Caco-2 (cell line): ENCODE measurements at regions not wholly inside any gene's neighbourhood (a gene's known extent, or its start where the extent isn't known, plus 50 kb on each side); places are given as distances from the start of the nearest gene placed in this dataset.
"Not testable (repeated sequence)": the region's sequence is repeated elsewhere in the genome, so short reads cannot be mapped to it uniquely, and the experiment has no call there.

Experiments used
- BruUV-seq: library from RNA; stranded (reverse); fragments of 400-500 nt; replicated peaks from 2 replicates; lab custom pipeline; 2021; lab: Mats Ljungman, UMichigan
- CTCF ChIA-PET: fragments of 300-600 bp; sonication (Branson Sonifier 250); formaldehyde crosslinking; loops from one replicate; lab custom pipeline; 2022; ENCODE audit warnings: antibody characterized with exemption; lab: Charles Lee
- POLR2A ChIA-PET: fragments of 300-600 bp; sonication (Branson Sonifier 250); formaldehyde crosslinking; loops from one replicate; lab custom pipeline; 2022; ENCODE audit warnings: antibody characterized with exemption; lab: Charles Lee
- DNase-seq, 2 experiments: peaks; one replicate each; pipeline versions ENCODE4 v3.0.0 to v3.0.0-alpha.2; 2020 to 2022
- H3K27me3 ChIP-seq: replicated peaks from 2 replicates; pipeline ENCODE4 v1.6.0; 2011; ENCODE audit warnings: low read length; ENCODE audit not compliant: control insufficient read depth, insufficient read depth
- H3K36me3 ChIP-seq: 2 replicates; pipeline ENCODE4 v1.5.1; 2011; ENCODE audit warnings: low read length; ENCODE audit not compliant: control insufficient read depth, insufficient read depth
- H3K4me1 ChIP-seq: fragments of 250-450 bp; sonication (Bioruptor Pico); 2 replicates; pipeline ENCODE4 v1.5.1; 2020; ENCODE audit warnings: mild to moderate bottlenecking
- H3K4me3 ChIP-seq: 2 replicates; pipeline ENCODE4 v1.5.1; 2011; ENCODE audit warnings: low read depth, mild to moderate bottlenecking, control low read depth, low read length
- H3K9me3 ChIP-seq: fragments of 250-450 bp; sonication (Bioruptor Pico); 2 replicates; pipeline ENCODE4 v1.5.1; 2020; ENCODE audit warnings: mild to moderate bottlenecking, moderate library complexity
- H3K27ac Mint-ChIP-seq: one replicate; pipeline ENCODE4 v1.8.0; 2022; ENCODE audit warnings: mixed read lengths; ENCODE audit not compliant: unreplicated experiment
- H3K27me3 Mint-ChIP-seq: one replicate; pipeline ENCODE4 v1.8.0; 2022; ENCODE audit warnings: mixed read lengths; ENCODE audit not compliant: insufficient read depth, unreplicated experiment
- H3K36me3 Mint-ChIP-seq: one replicate; pipeline ENCODE4 v1.8.0; 2022; ENCODE audit warnings: mild to moderate bottlenecking, mixed read lengths; ENCODE audit not compliant: insufficient read depth, unreplicated experiment
- H3K4me1 Mint-ChIP-seq: one replicate; pipeline ENCODE4 v1.8.0; 2022; ENCODE audit warnings: low read depth, mixed read lengths; ENCODE audit not compliant: unreplicated experiment
- H3K4me3 Mint-ChIP-seq: one replicate; pipeline ENCODE4 v1.8.0; 2022; ENCODE audit warnings: mild to moderate bottlenecking, moderate library complexity, mixed read lengths; ENCODE audit not compliant: unreplicated experiment
- H3K9me3 Mint-ChIP-seq: one replicate; pipeline ENCODE4 v1.8.0; 2022; ENCODE audit warnings: mixed read lengths; ENCODE audit not compliant: unreplicated experiment
- CTCF ChIP-seq, 2 experiments: fragments of 200-600 bp in 1 of 2; IDR thresholded peaks; 1 replicate in 1 of 2; 2 replicates in 1 of 2; pipeline versions ENCODE4 v1.5.1 to v1.8.0; 2011 to 2022; ENCODE audit warnings: antibody characterized with exemption in 1 of 2, control low read depth in 1 of 2, inconsistent platforms in 1 of 2, low read depth in 1 of 2, low read length in 1 of 2, mild to moderate bottlenecking in 1 of 2, moderate library complexity in 1 of 2; ENCODE audit not compliant: insufficient read depth in 1 of 2, severe bottlenecking in 1 of 2, unreplicated experiment in 1 of 2
- intact Hi-C: fragments of 100-400 bp; cut with micrococcal nuclease; formaldehyde crosslinking; loops from one replicate; pipeline ENCODE4 v1.10.0; 2022; ENCODE audit not compliant: unreplicated experiment

GRCh38 chrX:508163-508562 is 121.5 kb upstream of the PPP2R3B start:
- no peaks in the 10 kb centered on the region for H3K27me3 ChIP-seq
- Mint-ChIP-seq H3K36me3 (no peaks in the 10 kb centered on the region), H3K4me3 (no peak overlapping the region), H3K27ac (no peak overlapping the region), H3K27me3 (no peaks in the 10 kb centered on the region), H3K9me3 (peaks cover under 1% of the 10 kb centered on the region), H3K4me1 (no peaks in the 10 kb centered on the region)
- no peak for TF ChIP-seq CTCF (IDR thresholded peaks at IDR 0.05; ENCODE audit: insufficient read depth in 1 of 2, low read depth in 1 of 2, low read length in 1 of 2, severe bottlenecking in 1 of 2, unreplicated experiment in 1 of 2)
- intact Hi-C loops = no loop called here
- CTCF ChIA-PET = no interaction called here
- H3K9me3 ChIP-seq = no peaks in the 10 kb centered on the region
- H3K36me3 ChIP-seq = no peaks in the 10 kb centered on the region
- no peak overlapping the region for H3K4me3 ChIP-seq
- POLR2A ChIA-PET = no interaction called here
- no peaks in the 10 kb centered on the region for H3K4me1 ChIP-seq
- no peak for DNase-seq
- no TSS peak for BruUV-seq

GRCh38 chrX:508821-509220 is 121.8 kb upstream of the SHOX start:
- H3K36me3 Mint-ChIP-seq, CTCF ChIA-PET, DNase-seq, intact Hi-C loops, H3K4me3 ChIP-seq, H3K4me3 Mint-ChIP-seq, H3K4me1 ChIP-seq, BruUV-seq, POLR2A ChIA-PET, H3K9me3 Mint-ChIP-seq, H3K27ac Mint-ChIP-seq, H3K27me3 ChIP-seq, H3K9me3 ChIP-seq, H3K4me1 Mint-ChIP-seq, H3K27me3 Mint-ChIP-seq, H3K36me3 ChIP-seq: not testable (repeated sequence)

GRCh38 chrX:511089-511488 is 119.5 kb upstream of the SHOX start:
- POLR2A ChIA-PET, CTCF ChIA-PET: not testable (repeated sequence)

GRCh38 chrX:518319-518718 is 112.3 kb upstream of the SHOX start:
- ChIA-PET CTCF (no interaction called here), POLR2A (no interaction called here)
- H3K9me3 ChIP-seq = no peaks in the 10 kb centered on the region; the same call in 1 of the 2 replicates
- Mint-ChIP-seq H3K36me3 (no peaks in the 10 kb centered on the region), H3K4me1 (no peaks in the 10 kb centered on the region), H3K4me3 (no peak overlapping the region), H3K27ac (no peak overlapping the region), H3K27me3 (peaks cover 8% of the 10 kb centered on the region), H3K9me3 (peaks cover 24% of the 10 kb centered on the region)
- H3K4me3 ChIP-seq = no peak overlapping the region
- intact Hi-C loops = no loop called here
- no peaks in the 10 kb centered on the region for H3K27me3 ChIP-seq
- TF ChIP-seq CTCF (IDR thresholded peaks at IDR 0.05; ENCODE audit: insufficient read depth in 1 of 2, low read depth in 1 of 2, low read length in 1 of 2, severe bottlenecking in 1 of 2, unreplicated experiment in 1 of 2) = no peak
- BruUV-seq = no TSS peak
- no peaks in the 10 kb centered on the region for H3K4me1 ChIP-seq
- no peak for DNase-seq
- H3K36me3 ChIP-seq = no peaks in the 10 kb centered on the region

More at GRCh38 chrX:511089-511488, 119.5 kb upstream of the SHOX start:
- BruUV-seq, H3K36me3 Mint-ChIP-seq, DNase-seq, H3K27me3 ChIP-seq, H3K9me3 ChIP-seq, H3K27ac Mint-ChIP-seq, H3K27me3 Mint-ChIP-seq, H3K4me1 ChIP-seq, H3K4me1 Mint-ChIP-seq, H3K4me3 ChIP-seq, H3K4me3 Mint-ChIP-seq, H3K36me3 ChIP-seq, intact Hi-C loops, H3K9me3 Mint-ChIP-seq: not testable (repeated sequence)
